ENCODE measurements at regions not wholly inside any gene's neighbourhood (a gene's known extent, or its start where the extent isn't known, plus 50 kb on each side); places are given as distances from the start of the nearest gene placed in this dataset.

DNA sequence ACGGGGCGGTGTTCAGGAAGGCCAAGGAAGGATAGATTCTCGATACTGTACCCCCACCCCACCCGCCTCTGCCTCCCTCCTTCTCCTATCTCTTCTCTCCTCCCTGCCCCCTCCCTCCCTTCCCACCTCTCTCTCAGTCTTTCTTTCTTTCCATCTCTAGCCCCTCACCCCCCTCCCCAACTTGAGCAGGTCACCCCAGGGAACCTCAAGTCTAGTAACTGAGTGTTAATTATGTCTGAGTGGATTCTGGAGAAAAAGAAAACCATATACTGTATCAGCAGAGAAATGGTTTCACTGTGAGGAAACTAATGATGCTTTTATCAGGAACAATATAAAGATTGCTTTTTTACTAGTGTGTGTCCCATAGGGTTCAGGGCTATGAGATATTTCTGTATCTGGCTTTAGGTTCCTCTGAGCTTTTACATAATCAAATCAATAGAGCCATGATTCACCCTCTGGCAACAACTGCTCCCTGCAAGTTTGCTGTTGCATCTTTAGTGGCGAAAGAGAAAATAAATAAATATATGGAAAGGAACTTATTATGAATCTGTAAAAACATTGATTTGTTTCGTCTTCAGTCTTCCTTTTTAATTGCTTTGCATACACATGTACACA, 639.7 kb downstream of the CCDC171 start:
- ChIA-PET POLR2A (no interaction called here), CTCF (ENCODE audit: low intra/inter-chr PET ratio) (no interaction called here)
- H3K27ac ChIP-seq (ENCODE audit: extremely low read depth, low read depth, low read length): no peak overlapping the region
- no peak overlapping the region for H2AFZ ChIP-seq (ENCODE audit: low read depth, low read length)
- no peak overlapping the region for H3K4me3 ChIP-seq
- DNase-seq (ENCODE audit: extremely low read depth in 1 of 4, low spot score in 3 of 4): no peak
- H3K9me3 ChIP-seq (replicated peaks; ENCODE audit: control insufficient read depth, insufficient read depth, low read depth, low read length): no peaks in the 10 kb centered on the region
- BruUV-seq (replicated peaks): no TSS peak
- 11% methylated on average over 2 of the region's 6 CpGs for WGBS (ENCODE audit: insufficient coverage, low coverage, missing lambda C conversion rate)
- no peak for ATAC-seq
- H3K4me2 ChIP-seq (ENCODE audit: insufficient read depth, low read length): no peak overlapping the region
- no peaks in the 10 kb centered on the region for H3K36me3 ChIP-seq (ENCODE audit: control insufficient read depth, insufficient read depth, low read length)
- no peak overlapping the region for H3K9ac ChIP-seq (ENCODE audit: insufficient read depth in 1 of 2, low read depth in 2 of 2, low read length in 2 of 2)
- FAIRE-seq: no peak
- intact Hi-C loops (cut with micrococcal nuclease): no loop called here
- no peaks in the 10 kb centered on the region for H3K27me3 ChIP-seq (ENCODE audit: control insufficient read depth in 2 of 2, insufficient read depth in 2 of 2, low read length in 2 of 2)
- H4K20me1 ChIP-seq (replicated peaks; ENCODE audit: control insufficient read depth, insufficient read depth, low read length): no peaks in the 10 kb centered on the region
- no peaks in the 10 kb centered on the region for H3K4me1 ChIP-seq (replicated peaks in 1 of 2; ENCODE audit: control insufficient read depth in 2 of 2, insufficient read depth in 2 of 2, low read length in 2 of 2)
- in situ Hi-C loops (cut with MboI): no loop called here
- H3K79me2 ChIP-seq (ENCODE audit: control insufficient read depth, insufficient read depth, low read length): no peaks in the 10 kb centered on the region
- no peaks in the 10 kb centered on the region for H3K9me1 ChIP-seq (ENCODE audit: control insufficient read depth, insufficient read depth, low read length)
- TF ChIP-seq PURB (CRISPR knock-in tag; IDR thresholded peaks at IDR 0.05; ENCODE audit: low read depth) (no peak), MAZ (CRISPR knock-in tag; conservative IDR thresholded peaks at IDR 0.05 in 1 of 2, IDR thresholded peaks at IDR 0.05 in 1 of 2) (no peak), RNF2 (IDR thresholded peaks at IDR 0.05) (no peak), ZNF398 (CRISPR knock-in tag; IDR thresholded peaks at IDR 0.05) (no peak), KDM2B (CRISPR knock-in tag; IDR thresholded peaks at IDR 0.05) (no peak), NKRF (IDR thresholded peaks at IDR 0.05; ENCODE audit: borderline replicate concordance) (no peak), EWSR1 (IDR thresholded peaks at IDR 0.05; ENCODE audit: borderline replicate concordance, low read depth, partially characterized antibody) (no peak), TEAD4 (IDR thresholded peaks at IDR 0.05; ENCODE audit: low read length) (no peak), TEAD4 (CRISPR knock-in tag; IDR thresholded peaks at IDR 0.05; ENCODE audit: borderline replicate concordance) (no peak), WHSC1 (IDR thresholded peaks at IDR 0.05; ENCODE audit: low read length) (no peak), HINFP (tag; conservative IDR thresholded peaks at IDR 0.05; ENCODE audit: low read depth) (no peak), CBX1 (IDR thresholded peaks at IDR 0.05; ENCODE audit: low read depth) (no peak), ZNF24 (IDR thresholded peaks at IDR 0.05) (no peak), NFIC (IDR thresholded peaks at IDR 0.05) (no peak)
- TF ChIP-seq, protein P1, sequence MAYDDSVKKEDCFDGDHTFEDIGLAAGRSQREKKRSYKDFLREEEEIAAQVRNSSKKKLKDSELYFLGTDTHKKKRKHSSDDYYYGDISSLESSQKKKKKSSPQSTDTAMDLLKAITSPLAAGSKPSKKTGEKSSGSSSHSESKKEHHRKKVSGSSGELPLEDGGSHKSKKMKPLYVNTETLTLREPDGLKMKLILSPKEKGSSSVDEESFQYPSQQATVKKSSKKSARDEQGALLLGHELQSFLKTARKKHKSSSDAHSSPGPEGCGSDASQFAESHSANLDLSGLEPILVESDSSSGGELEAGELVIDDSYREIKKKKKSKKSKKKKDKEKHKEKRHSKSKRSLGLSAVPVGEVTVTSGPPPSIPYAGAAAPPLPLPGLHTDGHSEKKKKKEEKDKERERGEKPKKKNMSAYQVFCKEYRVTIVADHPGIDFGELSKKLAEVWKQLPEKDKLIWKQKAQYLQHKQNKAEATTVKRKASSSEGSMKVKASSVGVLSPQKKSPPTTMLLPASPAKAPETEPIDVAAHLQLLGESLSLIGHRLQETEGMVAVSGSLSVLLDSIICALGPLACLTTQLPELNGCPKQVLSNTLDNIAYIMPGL (CRISPR knock-in tag; IDR thresholded peaks at IDR 0.05): no peak

All from K562 (cell line).